ENCODE measurements at regions not wholly inside any gene's neighbourhood (a gene's known extent, or its start where the extent isn't known, plus 50 kb on each side); places are given as distances from the start of the nearest gene placed in this dataset.
A peak's percentile ranks its signal among the peaks of the same experiment; 100 is the strongest.

- no peak for DNase-seq
Observed at GRCh38 chr16:73663720-73664119, 615.8 kb upstream of the ZFHX3 start.

DNA sequence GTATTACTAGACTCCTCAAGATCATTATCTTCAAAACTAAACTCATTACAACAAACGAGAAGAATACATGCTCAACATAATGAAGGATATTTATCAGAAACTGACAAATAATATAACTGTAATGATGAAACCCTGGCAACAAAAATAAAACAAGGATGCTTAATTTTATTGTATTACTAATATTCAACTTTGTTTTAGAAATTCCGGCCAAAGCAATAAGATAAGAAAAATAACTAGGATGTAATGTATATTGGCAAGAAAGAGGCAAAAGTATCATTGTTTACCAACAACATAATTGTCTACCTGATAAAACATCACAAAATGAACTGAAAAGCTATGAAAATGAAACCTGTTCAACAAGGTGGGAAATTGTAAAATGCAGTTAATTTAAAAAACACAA, 588.3 kb upstream of the ZFHX3 start:
- no peak for DNase-seq

DNA sequence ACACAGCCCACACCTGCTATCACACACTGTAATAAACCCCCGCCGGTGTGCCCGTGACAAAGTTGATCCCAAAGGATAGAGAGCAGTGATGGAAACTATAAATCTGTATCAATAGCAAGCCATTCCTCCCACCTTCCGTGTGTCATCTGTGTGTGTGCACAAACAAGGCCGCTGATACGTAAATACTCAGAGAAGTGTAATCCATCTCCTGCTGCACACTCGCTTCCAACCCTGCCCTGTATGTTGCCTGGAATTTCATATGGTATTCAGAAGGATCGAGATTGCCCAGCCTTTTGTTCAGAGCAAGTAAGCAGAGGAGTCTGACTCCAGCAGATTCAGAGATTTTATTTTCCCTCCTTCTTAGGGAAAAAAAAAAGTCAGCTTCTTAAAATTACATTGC, 581.1 kb upstream of the ZFHX3 start:
- DNase-seq = no peak

DNA sequence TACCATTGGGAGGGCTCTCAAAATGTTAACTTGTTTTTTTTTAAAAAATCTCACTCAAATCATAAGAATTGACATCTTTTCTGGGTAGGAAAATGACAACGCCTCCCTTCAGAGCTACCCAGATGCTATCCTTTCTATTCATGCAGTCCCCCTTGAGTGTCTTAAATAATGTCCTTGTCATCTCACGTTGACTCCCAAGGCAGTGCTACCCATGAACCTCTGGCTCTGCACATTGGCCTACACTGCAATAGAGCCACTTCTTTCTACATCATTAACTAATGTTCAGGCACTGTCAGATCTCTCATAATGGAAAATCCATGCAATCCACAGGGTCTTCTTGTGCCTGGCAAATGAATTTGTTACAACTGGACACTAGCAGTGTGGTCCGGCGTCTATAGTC, 569.8 kb upstream of the ZFHX3 start:
- no peak for DNase-seq

- peak; percentile 51 for DNase-seq
Observed at GRCh38 chr16:73616770-73617169, 568.8 kb upstream of the ZFHX3 start.

DNA sequence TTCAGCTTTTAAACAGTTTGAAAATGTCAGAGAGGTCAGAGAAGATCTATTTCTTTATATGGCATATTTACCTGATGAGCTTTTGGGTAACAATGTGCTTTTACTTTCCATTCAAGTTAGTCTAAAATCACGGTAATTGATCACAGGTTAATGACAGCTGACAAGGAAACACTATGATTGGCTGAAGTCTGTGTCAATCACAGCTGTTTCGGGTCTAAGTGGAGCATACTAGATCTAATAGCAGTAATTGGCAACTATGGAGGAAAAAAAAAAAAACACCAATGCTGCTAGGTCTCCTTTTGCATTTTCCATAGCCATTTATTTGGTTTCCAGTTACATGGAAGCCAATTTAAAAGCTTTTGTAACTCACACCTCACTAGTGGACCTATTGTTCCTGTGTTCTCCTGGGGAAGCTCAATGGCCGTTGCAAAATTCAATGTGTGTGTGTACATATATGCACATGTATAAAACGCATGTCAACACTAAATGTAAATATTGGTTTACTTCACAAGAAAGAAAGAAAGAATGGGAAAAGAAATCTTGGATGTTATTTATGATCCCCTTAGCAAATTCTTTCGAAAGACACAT, 568.3 kb upstream of the ZFHX3 start:
- DNase-seq = peak; percentile 79

DNA sequence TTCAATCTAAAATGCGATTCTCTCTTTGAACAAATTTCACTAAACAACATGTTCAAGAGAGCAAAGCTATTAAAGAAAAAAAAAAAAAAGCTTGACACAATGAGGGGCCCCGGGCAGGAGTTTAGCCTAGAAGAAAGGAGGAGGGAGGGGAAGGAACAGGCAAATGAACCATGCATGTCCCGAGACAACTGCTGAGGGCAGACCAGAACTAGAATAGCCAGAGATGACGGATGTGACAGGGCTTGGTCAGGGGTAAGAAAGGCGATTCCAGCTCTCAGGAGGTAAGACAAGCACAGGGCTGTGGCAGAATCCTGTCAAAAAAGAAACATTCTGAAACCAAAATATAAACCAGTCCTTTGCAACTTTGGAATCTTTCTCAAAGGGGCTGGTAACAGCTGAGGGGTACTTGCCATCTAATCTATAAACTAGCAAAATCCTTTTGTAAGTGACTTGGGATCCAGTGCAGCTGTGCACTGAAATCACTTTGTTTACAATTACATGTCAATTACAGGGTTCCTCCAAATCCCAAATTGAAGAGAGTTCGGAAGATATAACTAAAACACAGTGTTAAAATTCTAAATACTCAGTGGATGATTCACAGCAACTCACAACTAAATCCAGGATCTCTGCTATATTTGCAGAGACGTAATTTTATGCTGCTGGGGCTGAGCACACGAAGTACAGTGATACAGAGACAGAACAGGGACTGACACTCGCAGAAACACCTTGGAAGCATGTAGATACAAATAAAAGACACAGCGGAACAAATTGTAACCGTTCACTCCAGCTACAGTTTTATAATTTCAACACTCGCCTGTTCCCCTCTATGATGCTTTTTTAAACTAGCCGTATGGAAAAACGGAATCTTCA, 567.4 kb upstream of the ZFHX3 start:
- DNase-seq = peak; percentile 37

DNA sequence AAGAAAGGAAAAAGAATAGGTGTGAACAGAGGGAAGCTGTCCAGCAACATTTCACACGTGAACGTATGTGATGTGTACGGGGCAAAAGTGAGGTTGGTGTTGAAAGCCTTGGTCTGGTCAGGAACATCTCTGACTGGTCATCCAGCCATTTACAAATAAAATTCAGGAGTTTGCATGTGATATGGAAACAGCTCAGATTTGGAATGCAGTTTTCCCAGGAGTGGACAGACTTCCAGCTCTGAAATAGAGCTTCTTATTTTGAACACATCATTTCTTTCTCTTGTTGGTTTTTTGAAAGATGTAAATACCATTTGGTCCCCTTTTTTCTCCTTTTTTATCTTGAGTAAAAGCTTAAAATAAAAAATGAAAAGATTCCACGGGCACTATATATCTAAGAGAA, 566.2 kb upstream of the ZFHX3 start:
- DNase-seq = no peak

DNA sequence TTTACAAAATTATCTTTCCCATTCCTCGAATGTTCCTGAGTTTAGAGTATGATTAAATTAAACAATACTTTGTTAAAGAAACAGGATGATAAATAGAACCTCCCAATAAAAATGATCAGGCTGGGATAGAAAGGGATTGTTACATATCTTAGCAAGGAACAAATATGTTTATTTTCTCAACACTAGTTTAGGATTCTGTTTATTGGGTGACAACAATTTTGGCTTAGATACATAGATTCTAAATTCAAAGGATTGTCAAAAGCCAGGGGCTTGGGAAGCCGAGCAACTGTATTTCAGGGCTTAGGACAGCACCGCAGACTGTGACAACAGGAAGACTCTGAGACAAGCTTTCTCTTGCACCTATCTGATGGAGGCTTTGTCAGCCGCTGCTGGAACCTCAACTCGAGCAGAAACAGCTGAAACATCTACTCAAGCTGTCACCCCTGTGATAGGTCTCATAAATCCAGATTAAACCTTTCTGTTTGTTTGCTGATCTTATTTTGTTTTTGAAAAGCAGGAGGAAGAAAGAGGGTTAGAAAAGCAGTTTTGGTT, 562.8 kb upstream of the ZFHX3 start:
- peak; percentile 32 for DNase-seq

DNA sequence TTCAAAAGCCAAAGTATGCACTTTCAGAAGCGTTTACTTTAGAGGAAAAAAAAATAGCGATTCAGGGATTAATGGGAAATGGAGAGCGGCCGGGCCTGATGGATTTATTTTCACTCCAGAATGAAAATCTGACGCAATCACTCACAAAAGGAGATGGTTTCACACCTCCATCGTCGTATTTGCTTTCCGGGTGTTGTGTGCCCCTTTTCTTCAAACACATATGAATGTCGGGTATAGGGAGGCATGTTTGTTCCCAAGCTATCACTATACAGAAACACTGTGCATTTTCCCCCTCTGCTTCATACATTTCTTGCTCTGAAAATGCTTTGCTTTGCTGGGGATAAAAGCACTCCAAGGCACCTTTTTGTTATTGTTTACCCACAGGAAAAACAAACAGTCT, 562.2 kb upstream of the ZFHX3 start:
- DNase-seq = peak; percentile 53

- no peak for DNase-seq
Observed at GRCh38 chr16:73608911-73609310, 561.0 kb upstream of the ZFHX3 start.

DNA sequence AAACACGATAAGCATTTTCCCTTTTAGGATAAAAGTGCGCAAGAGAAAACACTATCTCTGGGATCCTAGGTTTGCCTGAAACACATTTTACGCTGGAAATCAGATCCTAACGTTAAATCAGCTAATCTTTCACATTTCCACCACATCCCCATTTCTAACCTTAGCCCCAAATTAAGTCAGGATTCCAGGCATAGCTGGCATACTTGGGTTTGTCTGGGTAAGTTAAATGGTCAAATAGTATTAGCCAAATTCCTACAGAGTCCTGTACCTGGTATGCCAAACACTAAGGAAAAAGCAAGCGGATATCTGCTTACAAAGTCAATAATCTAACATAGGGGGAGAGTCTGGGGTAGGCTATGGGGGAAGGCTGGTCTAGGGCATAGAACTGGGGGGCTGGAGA, 557.4 kb upstream of the ZFHX3 start:
- no peak for DNase-seq

DNA sequence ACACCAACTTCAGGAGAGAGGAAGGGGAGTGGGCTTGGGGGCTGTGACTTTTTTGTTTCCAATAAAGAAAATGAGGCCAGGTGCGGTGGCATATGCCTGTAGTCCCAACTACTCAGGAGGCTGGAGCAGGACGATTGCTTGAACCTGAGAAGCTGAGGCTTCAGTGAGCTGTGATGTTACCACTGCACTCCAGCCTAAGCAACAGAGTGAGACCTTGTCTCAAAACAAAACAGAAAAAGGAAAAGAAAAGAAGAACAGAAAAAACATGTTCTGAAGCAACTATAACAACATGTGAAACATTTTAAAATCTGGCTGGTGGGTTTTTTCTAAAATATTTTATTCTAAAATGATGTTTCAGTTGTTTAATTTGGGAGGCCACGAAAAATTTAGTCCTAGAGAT, 554.0 kb upstream of the ZFHX3 start:
- no peak for DNase-seq

- DNase-seq = no peak
Observed at GRCh38 chr16:73599870-73600269, 551.9 kb upstream of the ZFHX3 start.

- DNase-seq = no peak
Observed at GRCh38 chr16:73599351-73599750, 551.4 kb upstream of the ZFHX3 start.

- no peak for DNase-seq
Observed at GRCh38 chr16:73584157-73584556, 536.2 kb upstream of the ZFHX3 start.

DNA sequence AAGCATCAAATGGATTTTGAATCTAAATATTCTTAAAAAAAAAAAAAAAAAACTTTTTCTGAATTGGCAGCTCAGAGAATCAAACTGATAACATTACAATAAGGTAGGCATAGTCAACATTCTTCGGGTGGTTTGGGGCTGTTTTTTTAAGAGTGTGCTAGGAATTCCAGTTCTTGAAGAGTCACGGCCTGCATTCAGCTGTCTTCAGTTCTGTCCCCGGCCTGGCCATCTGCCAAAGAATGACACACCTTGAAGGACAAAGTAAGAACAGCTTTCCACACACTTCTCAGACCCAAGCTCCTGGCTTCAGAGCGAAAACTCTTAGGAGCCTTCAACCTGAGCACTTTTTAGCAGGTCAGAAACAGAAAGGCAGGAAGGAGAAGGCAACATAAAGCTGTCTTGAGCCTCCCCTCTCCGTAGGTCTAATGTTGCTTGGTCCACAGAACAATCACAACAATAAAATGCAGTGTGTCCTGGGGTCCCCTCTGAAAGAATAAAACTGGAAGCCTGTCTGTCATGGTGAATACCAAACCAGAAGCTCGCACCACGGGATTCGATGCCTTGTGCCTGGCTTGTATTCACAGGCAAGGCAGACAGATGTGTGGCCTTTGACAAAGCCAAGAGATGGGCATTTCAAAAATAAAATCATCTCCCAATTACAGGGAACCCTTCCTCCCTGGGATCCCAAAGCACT, 524.4 kb upstream of the ZFHX3 start:
- DNase-seq = no peak

GRCh38 chr16:73569266-73569980, 521.5 kb upstream of the ZFHX3 start:
- DNase-seq = no peak

DNA sequence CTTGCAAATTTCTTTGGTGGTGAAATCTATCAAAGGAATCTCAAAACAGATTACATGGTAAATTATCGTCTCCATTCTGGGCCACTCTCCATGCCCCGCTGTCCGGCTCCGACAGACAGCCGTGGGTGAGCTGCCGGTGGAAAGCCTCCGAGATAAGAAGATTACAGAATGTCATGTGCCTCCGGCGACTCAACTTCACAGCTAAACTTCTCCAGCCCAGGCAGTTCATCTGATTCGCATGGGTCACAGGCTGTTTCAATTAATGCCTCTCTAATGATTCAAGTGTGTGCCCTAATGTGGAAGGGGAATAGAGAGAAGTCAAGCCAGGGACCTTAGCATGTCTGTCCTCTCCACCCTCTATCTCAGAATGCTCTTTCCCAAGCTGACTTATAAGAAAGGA, 520.8 kb upstream of the ZFHX3 start:
- no peak for DNase-seq

GRCh38 chr16:73565925-73566324, 518.0 kb upstream of the ZFHX3 start:
- no peak for DNase-seq

GRCh38 chr16:73565263-73565662, 517.3 kb upstream of the ZFHX3 start:
- DNase-seq = peak; percentile 23

DNA sequence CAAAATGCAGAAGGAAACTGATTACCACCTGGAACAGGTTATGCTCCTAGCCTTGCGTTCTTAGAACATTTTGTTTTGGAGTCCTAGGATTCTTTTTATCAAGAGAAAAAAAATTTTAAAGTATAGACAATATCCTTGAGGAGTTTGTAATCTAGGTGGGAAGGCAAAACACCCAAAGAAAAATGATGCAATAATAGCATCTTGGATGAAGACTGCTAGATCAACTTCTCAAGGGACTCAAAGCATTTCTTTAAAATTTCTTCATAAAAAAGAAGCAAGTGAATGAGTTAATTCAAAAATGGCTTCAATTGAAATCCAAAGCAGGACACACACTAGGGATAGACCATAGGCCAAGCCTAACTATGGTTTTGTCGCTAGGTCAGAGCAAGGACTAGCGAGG, 515.8 kb upstream of the ZFHX3 start:
- DNase-seq = no peak

GRCh38 chr16:73560497-73560896, 512.6 kb upstream of the ZFHX3 start:
- DNase-seq = no peak

All from NCI-H1092 treated with DMSO at 0.1 percent for 48 hours (cell line).